ENCODE measurements at regions not wholly inside any gene's neighbourhood (a gene's known extent, or its start where the extent isn't known, plus 50 kb on each side); places are given as distances from the start of the nearest gene placed in this dataset.
"Not testable (repeated sequence)": the region's sequence is repeated elsewhere in the genome, so short reads cannot be mapped to it uniquely, and the experiment has no call there.

DNA sequence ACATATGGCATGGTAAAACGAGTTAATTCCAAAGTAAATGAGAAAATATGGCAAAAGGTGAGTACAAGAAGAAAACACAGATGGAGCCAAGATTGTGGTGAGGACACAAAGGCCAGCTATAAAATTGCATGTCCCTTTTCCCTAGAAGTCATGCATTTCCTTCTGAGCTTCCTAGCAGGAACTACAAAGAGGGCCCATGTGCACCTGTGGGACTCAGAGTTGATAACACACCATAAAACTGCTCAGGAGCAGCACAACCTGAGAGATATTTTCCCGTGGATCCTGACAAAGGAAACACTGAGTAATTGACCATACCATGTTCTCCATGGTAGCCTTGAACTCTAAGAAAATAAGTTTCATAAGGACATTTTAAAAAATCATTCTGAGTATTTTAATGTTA is 228.3 kb downstream of the DLEU7 start:
- no peak overlapping the region for H3K4me3 ChIP-seq (ENCODE audit: low read depth, low read length)
- H3K9me3 ChIP-seq (ENCODE audit: control insufficient read depth, insufficient read depth, low read length) = no peaks in the 10 kb centered on the region
- H3K9ac ChIP-seq (ENCODE audit: low read depth, low read length) = no peak overlapping the region
- H3K27me3 ChIP-seq (ENCODE audit: control insufficient read depth, insufficient read depth, low read length) = no peaks in the 10 kb centered on the region
- H3K4me1 ChIP-seq (ENCODE audit: control insufficient read depth, insufficient read depth, low read length) = peaks cover 2% of the 10 kb centered on the region
- H3K36me3 ChIP-seq (ENCODE audit: control insufficient read depth, insufficient read depth, low read length) = no peaks in the 10 kb centered on the region

DNA sequence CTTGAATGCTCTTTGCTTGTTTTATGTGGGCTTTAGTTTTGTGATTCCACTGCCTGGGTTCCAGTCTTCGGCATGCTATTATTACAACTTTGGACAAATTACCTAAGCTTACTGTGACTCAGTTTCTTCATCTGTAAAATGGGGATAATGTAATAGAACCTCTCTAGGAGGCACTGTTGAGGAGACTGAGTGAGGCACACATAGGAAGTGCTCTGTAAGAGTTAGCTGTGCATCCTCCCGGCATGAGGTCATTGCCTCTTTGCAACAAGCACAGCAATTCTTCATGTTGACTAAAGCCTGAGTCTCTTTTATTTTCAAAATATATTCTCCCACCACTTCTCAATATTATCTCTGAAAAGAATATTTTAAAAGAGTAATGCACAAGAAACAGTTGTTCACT is 227.4 kb downstream of the DLEU7 start:
- Histone ChIP-seq H3K27me3 (ENCODE audit: control insufficient read depth, insufficient read depth, low read length) (no peaks in the 10 kb centered on the region), H3K4me3 (ENCODE audit: low read depth, low read length) (no peak overlapping the region), H3K36me3 (ENCODE audit: control insufficient read depth, insufficient read depth, low read length) (no peaks in the 10 kb centered on the region), H3K4me1 (ENCODE audit: control insufficient read depth, insufficient read depth, low read length) (peaks cover 2% of the 10 kb centered on the region), H3K9ac (ENCODE audit: low read depth, low read length) (no peak overlapping the region), H3K9me3 (ENCODE audit: control insufficient read depth, insufficient read depth, low read length) (no peaks in the 10 kb centered on the region)

DNA sequence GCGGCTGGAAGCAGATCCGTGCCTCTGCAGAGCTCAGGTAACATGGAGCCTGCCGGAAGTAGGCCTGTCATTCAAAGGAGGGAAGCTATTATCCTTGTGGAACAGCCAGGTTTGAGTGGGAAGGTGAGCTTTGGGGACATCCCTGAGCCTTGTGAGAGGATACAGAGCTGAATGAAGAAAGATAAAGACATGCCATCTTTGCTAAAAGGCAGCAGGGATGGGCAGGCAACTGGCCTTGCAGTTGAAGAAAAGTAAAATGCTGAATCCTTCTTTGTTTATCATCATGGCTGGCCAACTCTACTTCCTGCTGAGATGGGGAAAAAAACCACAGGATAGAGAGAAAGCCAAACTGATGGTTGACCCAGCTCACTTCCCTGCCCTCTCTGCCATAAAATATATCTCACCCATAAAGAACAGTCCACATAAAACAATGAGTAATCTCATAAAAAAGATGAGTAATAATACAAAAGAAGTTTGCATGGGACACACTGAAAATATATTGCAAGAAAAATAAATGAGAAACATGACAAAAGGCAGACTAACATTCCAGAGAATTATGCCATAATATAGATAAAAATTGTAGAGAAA is 226.3 kb downstream of the DLEU7 start:
- no peak overlapping the region for H3K9ac ChIP-seq (ENCODE audit: low read depth, low read length)
- H3K9me3 ChIP-seq (ENCODE audit: control insufficient read depth, insufficient read depth, low read length) = no peaks in the 10 kb centered on the region
- H3K4me3 ChIP-seq (ENCODE audit: low read depth, low read length) = no peak overlapping the region
- peaks cover 2% of the 10 kb centered on the region for H3K4me1 ChIP-seq (ENCODE audit: control insufficient read depth, insufficient read depth, low read length)
- no peaks in the 10 kb centered on the region for H3K27me3 ChIP-seq (ENCODE audit: control insufficient read depth, insufficient read depth, low read length)
- H3K36me3 ChIP-seq (ENCODE audit: control insufficient read depth, insufficient read depth, low read length) = no peaks in the 10 kb centered on the region

DNA sequence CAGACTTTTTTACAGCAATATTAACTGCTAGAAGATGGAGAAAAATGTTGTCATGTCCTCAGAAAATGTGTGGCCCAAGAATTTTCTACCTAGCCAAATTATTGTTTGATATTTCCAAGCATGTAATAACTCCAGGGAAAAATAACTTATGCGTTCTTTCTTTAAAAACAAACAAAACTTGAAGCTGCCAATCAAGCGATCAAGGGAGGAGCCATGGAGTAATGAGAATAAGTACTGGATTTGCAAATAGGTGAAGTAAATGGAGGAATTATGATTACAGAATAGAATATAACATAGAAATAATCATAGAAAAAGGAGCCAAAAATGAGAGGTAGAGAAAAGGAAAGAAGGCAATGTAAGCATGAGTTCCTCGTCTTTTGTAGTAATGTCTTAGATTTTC is 225.3 kb downstream of the DLEU7 start:
- H3K36me3 ChIP-seq (ENCODE audit: control insufficient read depth, insufficient read depth, low read length) = no peaks in the 10 kb centered on the region
- peaks cover 2% of the 10 kb centered on the region for H3K4me1 ChIP-seq (ENCODE audit: control insufficient read depth, insufficient read depth, low read length)
- no peak overlapping the region for H3K9ac ChIP-seq (ENCODE audit: low read depth, low read length)
- no peaks in the 10 kb centered on the region for H3K27me3 ChIP-seq (ENCODE audit: control insufficient read depth, insufficient read depth, low read length)
- H3K4me3 ChIP-seq (ENCODE audit: low read depth, low read length) = no peak overlapping the region
- H3K9me3 ChIP-seq (ENCODE audit: control insufficient read depth, insufficient read depth, low read length) = no peaks in the 10 kb centered on the region

DNA sequence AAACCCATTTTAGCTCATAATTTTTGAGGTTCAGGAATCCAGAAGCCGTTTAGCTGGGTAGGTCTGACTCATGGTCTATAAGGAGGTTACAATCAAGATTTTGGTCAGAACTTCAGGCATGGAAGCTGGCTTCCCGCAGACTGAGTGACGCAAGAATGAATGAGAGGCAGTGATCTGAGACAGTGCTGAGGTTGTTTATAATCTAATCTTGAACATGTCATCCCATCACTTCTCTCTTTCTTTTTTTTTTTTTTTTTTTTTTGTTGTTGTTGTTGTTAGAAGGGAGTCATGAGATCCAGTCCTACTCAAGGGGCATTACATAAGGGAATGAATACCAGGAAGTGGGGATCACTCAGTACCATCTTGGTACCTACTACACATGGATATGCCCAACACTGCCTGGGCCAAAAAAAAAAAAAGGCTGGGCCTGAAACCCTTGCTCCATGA is 217.4 kb downstream of the DLEU7 start:
- Histone ChIP-seq H3K27me3 (ENCODE audit: control insufficient read depth, insufficient read depth, low read length) (no peaks in the 10 kb centered on the region), H3K4me3 (ENCODE audit: low read depth, low read length) (no peak overlapping the region), H3K9me3 (ENCODE audit: control insufficient read depth, insufficient read depth, low read length) (no peaks in the 10 kb centered on the region), H3K4me1 (ENCODE audit: control insufficient read depth, insufficient read depth, low read length) (no peaks in the 10 kb centered on the region), H3K9ac (ENCODE audit: low read depth, low read length) (no peak overlapping the region), H3K36me3 (ENCODE audit: control insufficient read depth, insufficient read depth, low read length) (no peaks in the 10 kb centered on the region)

DNA sequence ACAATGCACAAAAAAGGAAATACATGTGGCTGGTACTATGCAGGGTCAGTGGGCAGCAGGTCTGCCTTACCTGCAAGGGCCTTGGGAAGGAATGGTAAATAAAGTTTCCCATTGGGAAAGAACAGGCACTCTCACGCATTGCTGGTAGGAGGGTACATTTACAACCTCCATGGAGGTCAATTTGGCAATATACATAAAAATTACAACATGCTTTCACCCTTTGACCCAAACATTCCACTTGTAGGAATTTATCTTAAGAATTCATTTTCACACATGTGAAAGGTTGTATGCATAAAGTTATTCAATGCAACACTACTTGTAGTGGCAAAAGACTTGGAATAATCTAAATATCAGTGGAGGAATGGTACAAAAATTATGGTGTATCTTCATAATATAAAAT is 216.4 kb downstream of the DLEU7 start:
- no peaks in the 10 kb centered on the region for H3K4me1 ChIP-seq (ENCODE audit: control insufficient read depth, insufficient read depth, low read length)
- no peaks in the 10 kb centered on the region for H3K27me3 ChIP-seq (ENCODE audit: control insufficient read depth, insufficient read depth, low read length)
- H3K9ac ChIP-seq (ENCODE audit: low read depth, low read length) = no peak overlapping the region
- no peak overlapping the region for H3K4me3 ChIP-seq (ENCODE audit: low read depth, low read length)
- no peaks in the 10 kb centered on the region for H3K9me3 ChIP-seq (ENCODE audit: control insufficient read depth, insufficient read depth, low read length)
- H3K36me3 ChIP-seq (ENCODE audit: control insufficient read depth, insufficient read depth, low read length) = no peaks in the 10 kb centered on the region

DNA sequence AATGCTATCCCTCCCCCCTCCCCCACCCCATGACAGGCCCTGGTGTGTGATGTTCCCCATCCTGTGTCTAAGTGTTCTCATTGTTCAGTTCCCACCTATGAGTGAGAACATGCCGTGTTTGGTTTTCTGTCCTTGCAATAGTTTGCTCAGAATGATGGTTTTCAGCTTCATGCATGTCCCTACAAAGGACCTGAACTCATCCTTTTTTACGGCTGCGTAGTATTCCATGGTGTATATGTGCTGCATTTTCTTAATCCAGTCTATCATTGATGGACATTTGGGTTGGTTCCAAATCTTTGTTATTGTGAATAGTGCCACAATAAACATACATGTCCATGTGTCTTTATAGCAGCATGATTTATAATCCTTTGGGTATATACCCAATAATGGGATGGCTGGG is 215.0 kb downstream of the DLEU7 start:
- H3K9ac ChIP-seq (ENCODE audit: low read depth, low read length); H3K9me3 ChIP-seq (ENCODE audit: control insufficient read depth, insufficient read depth, low read length); H3K36me3 ChIP-seq (ENCODE audit: control insufficient read depth, insufficient read depth, low read length); H3K4me3 ChIP-seq (ENCODE audit: low read depth, low read length); H3K27me3 ChIP-seq (ENCODE audit: control insufficient read depth, insufficient read depth, low read length); H3K4me1 ChIP-seq (ENCODE audit: control insufficient read depth, insufficient read depth, low read length): not testable (repeated sequence)

DNA sequence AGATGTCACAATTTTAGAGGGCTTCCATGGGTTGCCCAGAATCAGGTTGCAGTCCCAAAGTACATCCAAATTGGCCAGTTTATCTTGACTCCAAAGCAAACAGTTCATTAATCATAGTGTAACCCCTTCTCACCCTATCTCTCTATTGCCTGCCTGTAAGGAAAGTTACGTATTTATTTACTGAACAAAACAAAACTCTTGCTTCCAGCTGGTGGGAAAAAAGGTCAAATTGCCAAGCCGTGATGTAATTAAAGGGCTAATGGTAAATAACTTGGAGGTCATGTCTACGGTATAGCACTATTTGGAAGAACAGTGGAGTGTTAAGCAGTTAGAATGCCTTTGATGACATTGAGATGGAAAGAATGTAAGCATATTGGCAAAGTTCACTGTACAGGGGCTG is 214.0 kb downstream of the DLEU7 start:
- Histone ChIP-seq H3K36me3 (ENCODE audit: control insufficient read depth, insufficient read depth, low read length) (no peaks in the 10 kb centered on the region), H3K9ac (ENCODE audit: low read depth, low read length) (no peak overlapping the region), H3K4me3 (ENCODE audit: low read depth, low read length) (no peak overlapping the region), H3K27me3 (ENCODE audit: control insufficient read depth, insufficient read depth, low read length) (no peaks in the 10 kb centered on the region), H3K9me3 (ENCODE audit: control insufficient read depth, insufficient read depth, low read length) (no peaks in the 10 kb centered on the region), H3K4me1 (ENCODE audit: control insufficient read depth, insufficient read depth, low read length) (no peaks in the 10 kb centered on the region)

DNA sequence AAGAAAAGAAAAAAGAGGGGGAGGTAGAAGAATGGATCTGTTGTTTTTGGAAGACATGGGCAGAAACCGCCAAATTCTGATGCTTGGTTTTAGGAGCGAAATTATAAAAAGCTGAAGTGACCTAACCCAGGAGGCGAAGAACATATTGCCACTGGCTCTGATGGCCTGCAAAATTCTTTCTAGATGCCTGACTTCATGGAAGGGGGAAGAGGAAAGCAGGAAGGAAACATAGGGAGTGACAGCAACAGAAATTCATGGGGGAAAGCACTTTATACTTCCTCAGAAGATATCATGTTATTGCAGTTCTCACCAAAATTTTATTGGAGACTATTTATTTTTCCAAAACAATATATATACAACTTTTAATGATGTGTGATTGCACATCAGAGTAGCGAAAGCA is 213.5 kb downstream of the DLEU7 start:
- H3K9me3 ChIP-seq (ENCODE audit: control insufficient read depth, insufficient read depth, low read length) = no peaks in the 10 kb centered on the region
- H3K4me3 ChIP-seq (ENCODE audit: low read depth, low read length) = no peak overlapping the region
- no peaks in the 10 kb centered on the region for H3K4me1 ChIP-seq (ENCODE audit: control insufficient read depth, insufficient read depth, low read length)
- H3K36me3 ChIP-seq (ENCODE audit: control insufficient read depth, insufficient read depth, low read length) = no peaks in the 10 kb centered on the region
- no peaks in the 10 kb centered on the region for H3K27me3 ChIP-seq (ENCODE audit: control insufficient read depth, insufficient read depth, low read length)
- no peak overlapping the region for H3K9ac ChIP-seq (ENCODE audit: low read depth, low read length)

DNA sequence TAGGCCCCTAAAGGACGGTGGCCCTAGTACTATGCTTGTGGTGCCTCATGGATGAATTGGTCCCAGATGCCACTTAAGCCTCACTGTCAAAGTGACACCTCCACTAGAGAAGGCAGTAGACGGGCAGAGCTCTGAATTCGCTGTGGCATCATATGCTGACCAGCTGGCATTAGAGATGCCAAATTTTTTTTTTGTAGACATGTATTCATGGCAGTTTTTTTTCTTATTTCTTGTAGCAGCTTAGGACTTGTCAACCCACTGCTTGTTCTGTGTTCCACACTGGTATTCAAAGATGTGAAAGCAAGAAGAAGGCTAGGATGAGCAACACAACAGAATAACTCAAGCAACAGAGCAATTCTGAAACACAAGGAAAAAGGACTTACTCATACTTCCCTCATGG is 212.5 kb downstream of the DLEU7 start:
- no peaks in the 10 kb centered on the region for H3K27me3 ChIP-seq (ENCODE audit: control insufficient read depth, insufficient read depth, low read length)
- no peaks in the 10 kb centered on the region for H3K36me3 ChIP-seq (ENCODE audit: control insufficient read depth, insufficient read depth, low read length)
- no peak overlapping the region for H3K9ac ChIP-seq (ENCODE audit: low read depth, low read length)
- no peak overlapping the region for H3K4me3 ChIP-seq (ENCODE audit: low read depth, low read length)
- H3K4me1 ChIP-seq (ENCODE audit: control insufficient read depth, insufficient read depth, low read length) = peaks cover 5% of the 10 kb centered on the region
- no peaks in the 10 kb centered on the region for H3K9me3 ChIP-seq (ENCODE audit: control insufficient read depth, insufficient read depth, low read length)

DNA sequence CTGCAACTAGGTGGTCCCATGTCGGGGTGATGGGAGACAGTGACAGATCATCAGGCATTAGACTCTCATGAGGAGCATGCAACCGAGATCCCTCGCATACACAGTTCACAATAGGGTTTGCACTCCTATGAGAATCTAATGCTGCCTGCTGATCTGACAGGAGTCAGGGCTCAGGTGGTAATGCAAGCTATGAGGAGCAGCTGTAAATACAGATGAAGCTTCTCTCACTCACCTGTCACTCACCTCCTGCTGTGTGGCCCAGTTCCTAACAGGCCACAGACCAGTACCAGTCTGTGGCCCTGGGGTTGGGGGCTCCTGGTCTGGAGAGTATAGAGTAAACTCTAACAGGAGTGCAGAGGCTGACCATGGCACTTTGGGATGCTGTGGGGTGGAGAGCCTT is 209.2 kb downstream of the DLEU7 start:
- H3K9ac ChIP-seq (ENCODE audit: low read depth, low read length) = no peak overlapping the region
- no peaks in the 10 kb centered on the region for H3K27me3 ChIP-seq (ENCODE audit: control insufficient read depth, insufficient read depth, low read length)
- no peaks in the 10 kb centered on the region for H3K36me3 ChIP-seq (ENCODE audit: control insufficient read depth, insufficient read depth, low read length)

DNA sequence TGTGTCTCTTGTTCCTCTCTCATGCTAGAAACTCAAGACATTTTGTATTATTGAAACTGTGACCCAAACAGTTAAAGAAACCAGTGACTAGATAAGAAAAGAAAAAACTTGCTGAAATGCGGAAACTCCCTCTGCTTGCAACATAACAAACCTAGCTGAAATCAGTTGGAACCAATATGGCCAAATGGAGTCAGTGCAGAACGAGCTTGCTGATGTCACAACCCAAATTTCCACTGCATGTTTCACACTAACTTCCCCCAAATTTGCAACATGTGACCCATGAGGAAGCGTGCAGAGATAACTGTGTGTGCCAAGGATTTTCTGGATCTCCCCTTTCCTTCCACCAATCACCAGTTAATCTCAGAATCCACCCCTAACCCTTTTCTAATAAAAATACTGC is 208.0 kb downstream of the DLEU7 start:
- no peak overlapping the region for H3K4me3 ChIP-seq (ENCODE audit: low read depth, low read length)
- no peaks in the 10 kb centered on the region for H3K9me3 ChIP-seq (ENCODE audit: control insufficient read depth, insufficient read depth, low read length)
- no peaks in the 10 kb centered on the region for H3K36me3 ChIP-seq (ENCODE audit: control insufficient read depth, insufficient read depth, low read length)
- H3K4me1 ChIP-seq (ENCODE audit: control insufficient read depth, insufficient read depth, low read length) = peaks cover 11% of the 10 kb centered on the region
- no peak overlapping the region for H3K9ac ChIP-seq (ENCODE audit: low read depth, low read length)
- H3K27me3 ChIP-seq (ENCODE audit: control insufficient read depth, insufficient read depth, low read length) = no peaks in the 10 kb centered on the region

More for the DNA sequence above, 209.2 kb downstream of the DLEU7 start:
- peaks cover 11% of the 10 kb centered on the region for H3K4me1 ChIP-seq (ENCODE audit: control insufficient read depth, insufficient read depth, low read length)
- no peak overlapping the region for H3K4me3 ChIP-seq (ENCODE audit: low read depth, low read length)
- H3K9me3 ChIP-seq (ENCODE audit: control insufficient read depth, insufficient read depth, low read length) = no peaks in the 10 kb centered on the region

Data from iPS-15b (cell line).